Transverse colon (tissue), 4 donors: ENCODE measurements at regions not wholly inside any gene's neighbourhood (a gene's known extent, or its start where the extent isn't known, plus 50 kb on each side); places are given as distances from the start of the nearest gene placed in this dataset.

Experiments
- EP300 ChIP-seq: sonication (generic); formaldehyde crosslinking; IDR thresholded peaks from one replicate; pipeline ENCODE4 v1.6.1; 2017; ENCODE audit warnings: antibody characterized with exemption, low read depth
- POLR2A ChIP-seq: fragments of 450-650 bp; IDR thresholded peaks from one replicate; pipeline ENCODE4 v1.6.1; 2016; ENCODE audit warnings: antibody characterized with exemption, mild to moderate bottlenecking, moderate library complexity
- POLR2AphosphoS5 ChIP-seq, 3 donors: sonication (generic); formaldehyde crosslinking; IDR thresholded peaks; one replicate each; pipeline ENCODE4 v1.6.1; 2016; ENCODE audit warnings: antibody characterized with exemption in 3 of 3
- TF ChIP-seq, protein P1 (sequence below), 5 experiments: fragments of 200-600 bp in 3 of 5; fragments of 450-650 bp in 2 of 5; sonication (generic) in 3 of 5; IDR thresholded peaks; 1 replicate in 2 of 5; 2 replicates in 3 of 5; pipeline ENCODE4 v1.5.1; 2016 to 2017; ENCODE audit warnings: antibody characterized with exemption in 5 of 5, inconsistent platforms in 3 of 5, mild to moderate bottlenecking in 2 of 5, moderate library complexity in 1 of 5

DNA sequence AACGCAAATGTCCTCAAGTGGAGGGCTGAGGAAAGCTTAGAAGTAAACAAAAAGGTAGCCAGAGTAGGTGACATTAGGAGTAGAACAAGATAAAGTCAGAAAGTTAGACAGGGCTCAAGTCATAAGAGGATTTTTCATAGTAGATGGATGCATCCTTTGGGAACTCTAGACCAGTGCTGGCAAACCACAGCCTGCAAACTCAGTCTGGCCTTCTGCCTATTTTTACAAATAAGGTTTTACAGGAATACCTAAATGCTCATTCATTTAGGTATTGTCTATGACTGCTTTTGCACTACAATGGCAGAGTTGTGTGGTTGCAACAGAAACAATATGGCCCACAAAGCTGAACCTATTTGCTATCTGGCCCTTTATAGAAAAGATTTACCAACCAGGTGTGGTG, 116.0 kb upstream of the HMHB1 start:
- TF ChIP-seq, protein P1, sequence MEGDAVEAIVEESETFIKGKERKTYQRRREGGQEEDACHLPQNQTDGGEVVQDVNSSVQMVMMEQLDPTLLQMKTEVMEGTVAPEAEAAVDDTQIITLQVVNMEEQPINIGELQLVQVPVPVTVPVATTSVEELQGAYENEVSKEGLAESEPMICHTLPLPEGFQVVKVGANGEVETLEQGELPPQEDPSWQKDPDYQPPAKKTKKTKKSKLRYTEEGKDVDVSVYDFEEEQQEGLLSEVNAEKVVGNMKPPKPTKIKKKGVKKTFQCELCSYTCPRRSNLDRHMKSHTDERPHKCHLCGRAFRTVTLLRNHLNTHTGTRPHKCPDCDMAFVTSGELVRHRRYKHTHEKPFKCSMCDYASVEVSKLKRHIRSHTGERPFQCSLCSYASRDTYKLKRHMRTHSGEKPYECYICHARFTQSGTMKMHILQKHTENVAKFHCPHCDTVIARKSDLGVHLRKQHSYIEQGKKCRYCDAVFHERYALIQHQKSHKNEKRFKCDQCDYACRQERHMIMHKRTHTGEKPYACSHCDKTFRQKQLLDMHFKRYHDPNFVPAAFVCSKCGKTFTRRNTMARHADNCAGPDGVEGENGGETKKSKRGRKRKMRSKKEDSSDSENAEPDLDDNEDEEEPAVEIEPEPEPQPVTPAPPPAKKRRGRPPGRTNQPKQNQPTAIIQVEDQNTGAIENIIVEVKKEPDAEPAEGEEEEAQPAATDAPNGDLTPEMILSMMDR (IDR thresholded peaks at IDR 0.05), result no peak
- TF ChIP-seq POLR2A (no peak), POLR2AphosphoS5 (IDR thresholded peaks at IDR 0.05) (no peak), EP300 (no peak)
